ENCODE measurements at regions not wholly inside any gene's neighbourhood (a gene's known extent, or its start where the extent isn't known, plus 50 kb on each side); places are given as distances from the start of the nearest gene placed in this dataset.
"Not testable (repeated sequence)": the region's sequence is repeated elsewhere in the genome, so short reads cannot be mapped to it uniquely, and the experiment has no call there.

GRCh38 chr10:35876248-35876647 is 234.2 kb upstream of the FZD8 start:
- no peak for DNase-seq

- no peak for DNase-seq
Observed at GRCh38 chr10:35875016-35875676, 233.1 kb upstream of the FZD8 start.

- DNase-seq, result no peak
Observed at GRCh38 chr10:35874311-35875015, 232.4 kb upstream of the FZD8 start.

GRCh38 chr10:35872671-35873070 is 230.6 kb upstream of the FZD8 start:
- peak; percentile 35 for DNase-seq

GRCh38 chr10:35870665-35871310 is 228.7 kb upstream of the FZD8 start:
- DNase-seq, result no peak

GRCh38 chr10:35858676-35859283 is 216.7 kb upstream of the FZD8 start:
- DNase-seq, result not testable (repeated sequence)

- DNase-seq, result no peak
Observed at GRCh38 chr10:35857860-35858259, 215.8 kb upstream of the FZD8 start.

- DNase-seq, result no peak
Observed at GRCh38 chr10:35855155-35855947, 213.3 kb upstream of the FZD8 start.

GRCh38 chr10:35854661-35855060 is 212.6 kb upstream of the FZD8 start:
- DNase-seq, result no peak

- DNase-seq, result no peak
Observed at GRCh38 chr10:35852721-35853120, 210.6 kb upstream of the FZD8 start.

GRCh38 chr10:35848412-35848811 is 206.3 kb upstream of the FZD8 start:
- no peak for DNase-seq

- DNase-seq, result no peak
Observed at GRCh38 chr10:35844686-35845085, 202.6 kb upstream of the FZD8 start.

- no peak for DNase-seq
Observed at GRCh38 chr10:35843524-35844181, 201.6 kb upstream of the FZD8 start.

- no peak for DNase-seq
Observed at GRCh38 chr10:35838054-35838453, 196.0 kb upstream of the FZD8 start.

- DNase-seq, result no peak
Observed at GRCh38 chr10:35835545-35835944, 193.4 kb upstream of the FZD8 start.

- DNase-seq, result no peak
Observed at GRCh38 chr10:35834877-35835494, 192.9 kb upstream of the FZD8 start.

- DNase-seq, result no peak
Observed at GRCh38 chr10:35827783-35828182, 185.7 kb upstream of the FZD8 start.

GRCh38 chr10:35824704-35825103 is 182.6 kb upstream of the FZD8 start:
- DNase-seq, result no peak

- peak; percentile 69 for DNase-seq
Observed at GRCh38 chr10:35822316-35822715, 180.2 kb upstream of the FZD8 start.

GRCh38 chr10:35821339-35821911 is 179.3 kb upstream of the FZD8 start:
- DNase-seq, result peak; percentile 11

GRCh38 chr10:35819736-35820135 is 177.6 kb upstream of the FZD8 start:
- DNase-seq, result no peak

GRCh38 chr10:35819011-35819410 is 176.9 kb upstream of the FZD8 start:
- DNase-seq, result no peak
